Loucy (cell line): ENCODE measurements at regions not wholly inside any gene's neighbourhood (a gene's known extent, or its start where the extent isn't known, plus 50 kb on each side); places are given as distances from the start of the nearest gene placed in this dataset.

ENCODE experiments used
- H2AFZ ChIP-seq: fragments of 200-600 bp; sonication (generic); 2 replicates; pipeline ENCODE4 v1.6.0; 2016; ENCODE audit warnings: antibody characterized with exemption, mild to moderate bottlenecking, low read length, moderate library complexity
- H3F3A ChIP-seq: fragments of 200-600 bp; 2 replicates; pipeline ENCODE4 v1.6.0; 2016; ENCODE audit warnings: antibody characterized with exemption, low read depth, mild to moderate bottlenecking
- H3K27me3 ChIP-seq: fragments of 200-600 bp; sonication (generic); 2 replicates; pipeline ENCODE4 v1.6.1; 2014; ENCODE audit warnings: low read length, mild to moderate bottlenecking; ENCODE audit not compliant: insufficient read depth, poor library complexity, severe bottlenecking
- H3K36me3 ChIP-seq: fragments of 200-600 bp; sonication (generic); 2 replicates; pipeline ENCODE4 v1.6.1; 2016; ENCODE audit warnings: low read length; ENCODE audit not compliant: insufficient read depth
- H3K4me1 ChIP-seq: fragments of 200-600 bp; sonication (generic); 2 replicates; pipeline ENCODE4 v1.5.1; 2014; ENCODE audit warnings: low read length, mild to moderate bottlenecking; ENCODE audit not compliant: insufficient read depth, poor library complexity, severe bottlenecking
- H3K4me2 ChIP-seq: fragments of 200-600 bp; sonication (generic); 2 replicates; pipeline ENCODE4 v1.6.0; 2014; ENCODE audit warnings: antibody characterized with exemption, low read length, low read depth, mild to moderate bottlenecking; ENCODE audit not compliant: poor library complexity, severe bottlenecking
- H3K4me3 ChIP-seq: fragments of 200-600 bp; sonication (generic); 2 replicates; pipeline ENCODE4 v1.5.1; 2014; ENCODE audit warnings: low read length, mild to moderate bottlenecking, mixed read lengths; ENCODE audit not compliant: poor library complexity, severe bottlenecking
- H3K79me2 ChIP-seq: fragments of 200-600 bp; sonication (generic); 2 replicates; pipeline ENCODE4 v1.6.1; 2014; ENCODE audit warnings: low read length; ENCODE audit not compliant: insufficient read depth
- H3K9ac ChIP-seq: fragments of 200-600 bp; sonication (generic); 2 replicates; pipeline ENCODE4 v1.6.0; 2014; ENCODE audit warnings: mild to moderate bottlenecking, low read depth, low read length, moderate library complexity; ENCODE audit not compliant: poor library complexity, severe bottlenecking
- H3K9me2 ChIP-seq: fragments of 200-600 bp; sonication (generic); replicated peaks from 2 replicates; pipeline ENCODE4 v1.6.1; 2016; ENCODE audit warnings: low read depth, low read length, mixed read lengths
- H3K9me3 ChIP-seq: fragments of 200-600 bp; sonication (generic); 2 replicates; pipeline ENCODE4 v1.6.1; 2014; ENCODE audit warnings: mild to moderate bottlenecking, antibody characterized with exemption, low read length, low read depth; ENCODE audit not compliant: insufficient read depth
- H4K20me1 ChIP-seq: fragments of 200-600 bp; sonication (generic); 2 replicates; pipeline ENCODE4 v1.6.0; 2014; ENCODE audit warnings: antibody characterized with exemption, low read length, mild to moderate bottlenecking; ENCODE audit not compliant: insufficient read depth, poor library complexity, severe bottlenecking
- CTCF ChIP-seq: fragments of 200-600 bp; sonication (generic); conservative IDR thresholded peaks from 2 replicates; pipeline ENCODE4 v1.5.1; 2014; ENCODE audit warnings: mild to moderate bottlenecking, antibody characterized with exemption, low read length
- EZH2phosphoT487 ChIP-seq: fragments of 200-600 bp; IDR thresholded peaks from 2 replicates; pipeline ENCODE4 v1.6.1; 2018; ENCODE audit warnings: antibody characterized with exemption, mild to moderate bottlenecking, moderate library complexity, borderline replicate concordance

- Histone ChIP-seq H3K9me3 (no peaks in the 10 kb centered on the region), H2AFZ (no peak overlapping the region), H3K27me3 (no peaks in the 10 kb centered on the region), H3F3A (no peaks in the 10 kb centered on the region), H3K9me2 (no peaks in the 10 kb centered on the region), H3K36me3 (no peaks in the 10 kb centered on the region), H3K4me1 (no peaks in the 10 kb centered on the region), H3K4me2 (no peak overlapping the region), H3K79me2 (no peaks in the 10 kb centered on the region), H4K20me1 (no peaks in the 10 kb centered on the region), H3K9ac (no peak overlapping the region), H3K4me3 (no peak overlapping the region)
- TF ChIP-seq CTCF (no peak), EZH2phosphoT487 (no peak)
These were observed 384.8 kb downstream of the ELAVL2 start for GRCh38 chr9:23441275-23441674.

- no peak overlapping the region for H3K4me2 ChIP-seq
- H3K4me1 ChIP-seq, result no peaks in the 10 kb centered on the region
- H3K79me2 ChIP-seq, result no peaks in the 10 kb centered on the region
- no peaks in the 10 kb centered on the region for H3K9me3 ChIP-seq
- H3F3A ChIP-seq, result no peaks in the 10 kb centered on the region
- no peak overlapping the region for H3K9ac ChIP-seq
- no peaks in the 10 kb centered on the region for H3K9me2 ChIP-seq
- H2AFZ ChIP-seq, result no peak overlapping the region
- H3K36me3 ChIP-seq, result no peaks in the 10 kb centered on the region
- no peak for TF ChIP-seq EZH2phosphoT487
- TF ChIP-seq CTCF, result no peak
- no peaks in the 10 kb centered on the region for H3K27me3 ChIP-seq
- H4K20me1 ChIP-seq, result no peaks in the 10 kb centered on the region
- no peak overlapping the region for H3K4me3 ChIP-seq
These were observed 381.4 kb downstream of the ELAVL2 start for GRCh38 chr9:23444658-23445057.

GRCh38 chr9:23447166-23447565 is 378.9 kb downstream of the ELAVL2 start:
- Histone ChIP-seq H4K20me1 (no peaks in the 10 kb centered on the region), H3K4me2 (no peak overlapping the region), H2AFZ (no peak overlapping the region), H3K9me3 (no peaks in the 10 kb centered on the region), H3K9ac (no peak overlapping the region), H3F3A (no peaks in the 10 kb centered on the region), H3K9me2 (no peaks in the 10 kb centered on the region), H3K27me3 (no peaks in the 10 kb centered on the region), H3K36me3 (no peaks in the 10 kb centered on the region), H3K79me2 (no peaks in the 10 kb centered on the region), H3K4me1 (no peaks in the 10 kb centered on the region), H3K4me3 (no peak overlapping the region)
- TF ChIP-seq CTCF, result no peak
- TF ChIP-seq EZH2phosphoT487, result no peak
